Gastroesophageal sphincter (tissue), 4 donors: ENCODE measurements at regions not wholly inside any gene's neighbourhood (a gene's known extent, or its start where the extent isn't known, plus 50 kb on each side); places are given as distances from the start of the nearest gene placed in this dataset.

Source experiments
- ATAC-seq: fragments of 150-250 bp; one replicate; pipeline ENCODE4 v1.9.1; 2016; ENCODE audit warnings: mild to moderate bottlenecking, moderate library complexity
- H3K27ac ChIP-seq, 4 donors: fragments of 200-600 bp; sonication (generic) in 3 of 4; 1 replicate in 3 of 4; 2 replicates in 1 of 4; pipeline ENCODE4 v1.5.1; 2016 to 2019
- H3K27me3 ChIP-seq: fragments of 200-600 bp; sonication (generic); one replicate; pipeline ENCODE4 v1.5.1; 2019
- H3K36me3 ChIP-seq, 2 donors: fragments of 200-600 bp; sonication (generic); one replicate each; pipeline ENCODE4 v1.5.1; 2019; ENCODE audit warnings: control low read depth in 1 of 2
- H3K4me1 ChIP-seq, 3 donors: fragments of 200-600 bp; sonication (generic); 1 replicate in 2 of 3; 2 replicates in 1 of 3; pipeline ENCODE4 v1.5.1; 2016 to 2019; ENCODE audit warnings: control low read depth in 2 of 3
- H3K4me3 ChIP-seq, 2 donors: fragments of 200-600 bp; sonication (generic); one replicate each; pipeline ENCODE4 v1.5.1; 2019; ENCODE audit warnings: mild to moderate bottlenecking in 1 of 2, moderate library complexity in 1 of 2
- H3K9me3 ChIP-seq, 3 donors: fragments of 200-600 bp; sonication (generic); one replicate each; pipeline ENCODE4 v1.5.1; 2017 to 2019; ENCODE audit warnings: control low read depth in 2 of 3
- CTCF ChIP-seq, 4 experiments: fragments of 200-600 bp in 2 of 4; fragments of 450-650 bp in 2 of 4; sonication (generic) in 1 of 4; IDR thresholded peaks; one replicate each; pipeline ENCODE4 v1.5.1; 2017 to 2019; ENCODE audit warnings: antibody characterized with exemption in 4 of 4, mild to moderate bottlenecking in 2 of 4, moderate library complexity in 2 of 4
- EP300 ChIP-seq: sonication (generic); formaldehyde crosslinking; IDR thresholded peaks from one replicate; pipeline ENCODE4 v1.6.1; 2017; ENCODE audit warnings: antibody characterized with exemption, mild to moderate bottlenecking
- POLR2A ChIP-seq, 2 donors: fragments of 450-650 bp; IDR thresholded peaks; one replicate each; pipeline ENCODE4 v1.6.1; 2017; ENCODE audit warnings: antibody characterized with exemption in 2 of 2, mild to moderate bottlenecking in 2 of 2, moderate library complexity in 1 of 2
- POLR2AphosphoS5 ChIP-seq: sonication (generic); formaldehyde crosslinking; IDR thresholded peaks from one replicate; pipeline ENCODE4 v1.6.1; 2017; ENCODE audit warnings: antibody characterized with exemption
- WGBS, 2 donors: methylation state at CpG; one replicate each; pipeline ENCODE4 v1.1.5; 2018; ENCODE audit warnings: low coverage in 1 of 2; 5-methylcytosine and 5-hydroxymethylcytosine counted together

GRCh38 chr20:19940988-19941460, 76.1 kb upstream of the NAA20 start:
- peaks cover 0 to 39% of the 10 kb centered on the region in 2 donors for H3K36me3 ChIP-seq
- H3K27ac ChIP-seq: peak overlapping the region in 3 of 4 donors; percentile 0 to 12 (median 10)
- 78 to 96% methylated on average over 3 to 4 of the region's 4 CpGs for WGBS, 2 donors
- TF ChIP-seq POLR2AphosphoS5 (no peak), EP300 (no peak), POLR2A (IDR thresholded peaks at IDR 0.05) (no peak), CTCF (IDR thresholded peaks at IDR 0.05) (no peak)
- no peak overlapping the region for H3K4me3 ChIP-seq
- H3K4me1 ChIP-seq: peaks cover 7 to 52% (median 19%) of the 10 kb centered on the region in 3 donors
- H3K9me3 ChIP-seq: no peaks in the 10 kb centered on the region
- peak; percentile 14 for ATAC-seq
- H3K27me3 ChIP-seq: no peaks in the 10 kb centered on the region

- peaks cover 7 to 55% (median 19%) of the 10 kb centered on the region in 3 donors for H3K4me1 ChIP-seq
- peaks cover 0 to 28% of the 10 kb centered on the region in 2 donors for H3K36me3 ChIP-seq
- no peak for ATAC-seq
- TF ChIP-seq EP300 (no peak), CTCF (IDR thresholded peaks at IDR 0.05) (no peak), POLR2AphosphoS5 (no peak), POLR2A (IDR thresholded peaks at IDR 0.05) (no peak)
- 82% methylated on average over 1 of the region's 1 CpG; no CpG with 5 or more reads in 1 of the 2 donors for WGBS, 2 donors
- peak overlapping the region in 3 of 4 donors; percentile 44 to 69 (median 54) for H3K27ac ChIP-seq
- H3K27me3 ChIP-seq: no peaks in the 10 kb centered on the region
- no peaks in the 10 kb centered on the region for H3K9me3 ChIP-seq
- no peak overlapping the region for H3K4me3 ChIP-seq
Observed at GRCh38 chr20:19942611-19943010, 74.6 kb upstream of the NAA20 start.

- ATAC-seq: peak; percentile 60
- 74 to 90% methylated on average over 2 to 6 of the region's 7 CpGs for WGBS, 2 donors
- Histone ChIP-seq H3K36me3 (peaks cover 0 to 33% of the 10 kb centered on the region in 2 donors), H3K9me3 (no peaks in the 10 kb centered on the region), H3K4me3 (no peak overlapping the region), H3K4me1 (peaks cover 7 to 55% (median 19%) of the 10 kb centered on the region in 3 donors), H3K27me3 (no peaks in the 10 kb centered on the region), H3K27ac (peak overlapping the region; percentile 14 to 69 (median 49))
- TF ChIP-seq CTCF (IDR thresholded peaks at IDR 0.05) (no peak), POLR2AphosphoS5 (no peak), EP300 (no peak), POLR2A (IDR thresholded peaks at IDR 0.05) (no peak)
Observed at GRCh38 chr20:19943061-19943521, 74.1 kb upstream of the NAA20 start.

- H3K4me1 ChIP-seq: peaks cover 7 to 53% (median 19%) of the 10 kb centered on the region in 3 donors
- no peak for TF ChIP-seq CTCF (IDR thresholded peaks at IDR 0.05)
- no peak for TF ChIP-seq EP300
- TF ChIP-seq POLR2AphosphoS5: no peak
- peaks cover 0 to 41% of the 10 kb centered on the region in 2 donors for H3K36me3 ChIP-seq
- ATAC-seq: no peak
- peak overlapping the region in 3 of 4 donors; percentile 37 to 48 (median 46) for H3K27ac ChIP-seq
- H3K27me3 ChIP-seq: no peaks in the 10 kb centered on the region
- no peaks in the 10 kb centered on the region for H3K9me3 ChIP-seq
- H3K4me3 ChIP-seq: no peak overlapping the region
- WGBS, 2 donors: 39 to 50% methylated on average over 2 to 4 of the region's 4 CpGs
Observed at GRCh38 chr20:19944772-19945459, 72.2 kb upstream of the NAA20 start.
